SIG-M5 treated with dmso at 0.1 percent for 504 hours (cell line): ENCODE measurements at regions not wholly inside any gene's neighbourhood (a gene's known extent, or its start where the extent isn't known, plus 50 kb on each side); places are given as distances from the start of the nearest gene placed in this dataset.
"Not testable (repeated sequence)": the region's sequence is repeated elsewhere in the genome, so short reads cannot be mapped to it uniquely, and the experiment has no call there.

Experiments used
- DNase-seq: peaks from one replicate; lab custom pipeline; 2025; ENCODE audit not compliant: unreplicated experiment; lab: John Stamatoyannopoulos, UW

GRCh38 chr10:125605167-125605566 lies 77.8 kb downstream of the TEX36 start:
- DNase-seq, result no peak

DNA sequence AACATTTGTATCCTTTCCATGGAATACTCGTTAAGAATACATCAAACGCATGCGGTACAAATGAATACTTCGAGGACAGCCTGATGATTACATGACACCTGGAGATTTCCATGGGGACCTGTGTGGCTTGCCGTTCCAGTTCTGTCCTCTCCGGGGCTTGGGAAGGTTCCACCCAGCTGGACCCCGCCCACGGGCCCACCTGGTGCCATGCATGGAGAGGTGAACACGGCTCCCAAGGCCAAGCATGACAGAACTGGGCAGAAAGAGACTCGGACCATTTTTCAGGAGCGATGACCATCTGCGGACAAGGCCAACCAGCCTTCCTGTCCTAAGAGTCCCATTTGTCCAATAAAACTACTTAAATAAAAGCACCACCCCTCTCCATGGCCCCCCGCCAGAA lies 80.1 kb downstream of the TEX36 start:
- no peak for DNase-seq

DNA sequence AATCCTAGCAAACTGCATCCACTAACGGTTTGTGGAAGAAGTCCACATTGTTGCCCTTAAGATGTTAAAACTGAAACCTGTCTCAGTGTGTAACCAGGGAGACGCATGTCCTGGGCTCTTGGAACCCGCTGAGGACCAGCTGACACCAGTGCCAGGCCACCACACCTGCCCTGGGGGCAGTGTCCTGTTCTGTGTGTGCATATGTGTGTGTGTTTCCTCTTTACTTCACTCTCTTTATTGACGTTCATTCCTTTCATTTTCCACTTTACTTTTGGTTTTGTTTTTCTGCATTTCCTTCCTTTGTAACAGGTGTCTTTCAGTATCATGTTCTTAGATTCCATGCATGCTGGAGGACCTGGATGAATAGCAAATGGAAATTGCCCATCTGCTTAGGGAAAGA lies 83.8 kb downstream of the TEX36 start:
- no peak for DNase-seq

DNA sequence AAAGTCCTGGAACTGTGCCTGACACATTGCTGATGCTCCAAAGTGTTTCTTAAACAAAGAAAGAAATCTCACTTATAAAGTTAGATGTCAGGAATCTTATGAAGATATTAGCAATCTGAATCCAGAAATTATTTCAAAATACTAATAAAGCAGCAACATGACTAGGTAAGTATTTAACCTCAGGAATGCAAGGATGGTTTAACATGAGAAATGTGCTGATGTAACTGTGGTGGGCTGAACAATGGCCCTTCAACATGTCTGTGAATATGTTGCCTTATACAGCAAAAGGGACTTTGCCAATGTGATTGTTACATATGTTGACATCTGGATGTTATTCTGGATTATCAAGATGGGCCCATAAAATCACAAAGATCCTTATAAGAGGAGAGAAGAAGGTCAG lies 87.1 kb downstream of the TEX36 start:
- no peak for DNase-seq

DNA sequence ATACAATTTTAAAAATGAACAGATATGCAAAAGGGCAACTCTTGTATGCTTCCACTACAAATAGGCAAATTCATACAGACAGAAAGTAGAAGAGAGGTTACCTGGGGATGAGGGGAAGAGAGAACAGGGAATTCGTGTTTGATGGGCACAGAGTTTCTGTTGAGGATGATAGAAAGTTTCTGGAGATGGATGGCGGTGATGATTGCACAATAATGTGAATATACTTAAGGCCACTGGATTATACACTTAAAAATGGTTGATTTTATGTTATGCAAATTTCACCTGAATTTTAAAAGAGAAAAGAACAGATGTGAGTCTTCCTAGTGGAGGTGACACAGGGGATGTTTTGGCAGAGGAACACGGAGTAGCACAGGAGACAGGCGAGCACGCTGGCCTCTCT lies 89.3 kb downstream of the TEX36 start:
- no peak for DNase-seq

GRCh38 chr10:125592897-125593296 lies 90.1 kb downstream of the TEX36 start:
- DNase-seq, result no peak

DNA sequence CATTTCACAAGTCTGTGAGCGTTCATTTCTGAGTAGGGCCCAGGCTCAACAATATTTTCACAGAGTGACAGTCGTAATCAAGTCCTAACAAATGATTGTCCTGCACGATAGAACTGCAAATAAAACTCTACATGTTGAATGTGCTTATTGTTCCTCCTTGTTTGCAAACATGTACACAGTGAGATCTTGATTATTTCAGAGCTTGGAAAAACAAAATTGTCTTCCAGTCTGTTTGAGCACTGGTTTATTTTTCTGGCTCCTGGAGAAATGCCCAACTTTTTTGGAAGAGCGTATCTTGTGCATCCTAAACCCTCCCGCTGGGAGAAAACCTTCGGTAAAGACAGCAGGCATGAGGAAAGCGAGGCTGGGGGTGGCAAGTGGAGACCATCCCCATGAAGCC lies 91.1 kb downstream of the TEX36 start:
- no peak for DNase-seq

DNA sequence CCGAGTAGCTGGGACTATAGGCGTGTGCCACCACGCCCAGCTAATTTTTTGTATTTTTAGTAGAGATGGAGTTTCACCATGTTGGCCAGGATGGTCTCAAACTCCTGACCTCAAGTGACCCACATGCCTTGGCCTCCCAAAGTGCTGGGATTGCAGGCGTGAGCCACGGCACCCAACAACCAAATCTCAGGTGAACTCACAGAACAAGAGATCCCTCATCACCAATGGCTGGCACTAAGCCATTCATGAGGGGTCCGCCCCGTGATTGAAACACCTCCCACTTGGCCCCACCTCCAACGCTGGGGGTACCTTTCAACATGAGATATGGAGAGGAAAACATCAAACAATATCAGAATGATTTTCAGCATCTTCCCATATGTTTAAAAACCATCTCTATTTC lies 94.2 kb downstream of the TEX36 start:
- DNase-seq, result not testable (repeated sequence)

DNA sequence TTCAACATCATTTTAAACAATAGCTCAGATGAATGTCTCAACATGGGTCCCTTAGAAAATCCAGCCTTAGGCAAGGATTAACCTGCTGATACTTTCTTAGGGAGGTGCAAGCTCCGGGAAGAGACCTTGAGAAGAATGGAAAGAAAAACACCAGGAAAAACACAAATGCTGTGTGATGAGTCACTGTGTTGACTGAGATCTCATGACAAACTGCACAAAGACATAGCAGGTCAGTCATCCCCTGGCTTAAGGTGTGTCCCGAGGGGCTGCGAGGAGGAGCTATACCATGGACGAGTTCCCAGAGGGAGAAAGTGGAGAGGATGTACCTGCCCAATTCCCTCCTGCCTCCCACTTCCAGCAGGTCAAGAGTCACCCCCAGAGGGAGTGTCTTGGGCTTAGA lies 98.0 kb downstream of the TEX36 start:
- DNase-seq, result no peak

GRCh38 chr10:125578658-125579315 lies 104.2 kb downstream of the TEX36 start:
- DNase-seq, result no peak

DNA sequence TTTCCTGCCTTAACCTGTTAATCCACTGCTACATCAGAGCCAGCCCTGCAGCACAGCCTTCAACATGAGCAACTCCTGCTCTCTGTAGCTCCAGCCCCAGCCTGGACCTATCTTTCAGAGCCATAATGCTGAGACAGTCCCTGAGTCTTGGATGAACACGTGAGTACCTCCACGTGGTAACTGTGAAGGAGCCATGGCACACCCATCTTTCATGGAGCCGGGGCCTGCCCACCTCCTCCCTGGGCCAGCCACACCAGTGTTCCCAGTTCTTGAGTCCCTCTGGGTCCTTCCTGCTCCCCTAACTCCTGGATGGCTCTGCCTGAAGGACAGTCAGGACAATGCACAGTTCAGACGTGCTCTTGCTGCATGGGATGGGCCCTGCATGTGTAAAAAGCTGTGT lies 107.1 kb downstream of the TEX36 start:
- DNase-seq, result no peak

- no peak for DNase-seq
Measured at GRCh38 chr10:125568156-125568555, 114.8 kb downstream of the TEX36 start.

GRCh38 chr10:125567529-125567928 lies 115.4 kb downstream of the TEX36 start:
- DNase-seq, result no peak

DNA sequence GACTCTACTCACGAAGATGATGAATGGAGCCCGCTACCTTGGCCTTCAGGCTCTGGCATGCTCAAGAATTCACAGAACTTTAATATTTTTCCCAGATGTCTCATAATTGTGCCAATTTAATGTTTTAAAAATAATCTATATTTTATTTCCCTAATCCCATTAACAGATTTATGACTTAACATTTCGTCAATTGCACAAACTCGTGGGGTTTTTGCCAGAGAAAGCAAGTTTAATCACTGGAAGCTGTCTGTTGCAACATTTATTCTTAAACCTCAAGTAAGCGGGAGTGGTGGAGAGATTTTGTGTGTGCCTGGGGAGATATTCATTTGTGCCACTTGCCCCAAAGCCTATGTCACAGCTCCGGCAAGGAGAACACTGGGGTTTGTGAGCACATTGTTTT lies 117.9 kb downstream of the TEX36 start:
- no peak for DNase-seq

DNA sequence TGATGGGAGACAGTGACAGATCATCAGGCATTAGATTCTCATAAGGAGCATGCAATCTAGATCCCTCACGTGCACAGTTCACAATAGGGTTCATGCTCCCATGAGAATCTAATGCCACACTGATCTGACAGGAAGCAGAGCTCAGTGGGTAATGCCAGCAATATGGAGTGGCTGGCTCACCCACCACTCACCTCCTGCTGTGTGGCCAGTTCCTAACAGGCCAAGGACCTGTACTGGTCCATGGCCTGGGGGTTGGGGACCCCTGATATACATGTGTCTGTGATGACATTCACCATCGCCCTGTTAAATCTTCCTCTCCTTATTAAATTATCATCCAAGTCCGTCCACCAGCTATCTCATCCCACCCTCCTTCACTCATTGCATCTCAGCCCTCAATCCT lies 118.4 kb downstream of the TEX36 start:
- no peak for DNase-seq

DNA sequence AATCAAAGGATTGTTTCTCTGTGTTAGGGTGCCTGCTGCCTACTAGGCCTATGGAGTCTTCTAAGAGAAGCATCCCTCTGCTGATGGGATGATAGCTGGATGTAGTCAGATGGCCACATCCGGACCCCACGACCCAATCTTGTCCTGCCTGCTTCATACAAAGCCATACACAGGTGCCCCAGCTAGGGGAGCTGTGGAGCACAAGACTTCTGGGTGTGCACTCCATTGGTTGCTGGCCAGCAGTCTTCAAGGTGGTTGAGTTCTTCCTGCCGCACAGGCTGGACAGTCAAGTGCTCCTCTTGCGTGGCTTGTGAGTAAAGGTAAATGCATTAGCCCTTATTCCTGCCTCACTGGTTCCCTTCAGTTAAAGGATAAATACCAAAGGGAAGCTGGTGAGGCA lies 120.2 kb downstream of the TEX36 start:
- DNase-seq, result no peak

DNA sequence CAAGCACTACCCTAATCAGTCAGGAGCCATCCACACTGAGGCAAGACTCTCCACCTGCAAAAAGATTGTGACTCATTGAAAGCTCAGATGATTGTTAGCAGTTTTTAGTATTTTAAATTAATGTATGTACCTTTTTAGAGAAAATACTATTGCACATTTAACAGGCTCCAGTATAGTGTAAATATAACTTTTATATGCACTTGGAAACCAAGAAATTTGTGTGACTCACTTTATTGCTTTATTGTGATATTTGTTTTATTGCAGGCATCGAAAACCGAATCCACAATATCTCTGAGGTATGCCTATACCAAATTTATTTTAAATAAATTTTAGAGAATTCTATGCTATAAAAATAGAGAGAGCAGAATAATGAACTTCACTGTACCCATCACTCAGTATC lies 122.0 kb downstream of the TEX36 start:
- no peak for DNase-seq

GRCh38 chr10:125559210-125559609 lies 123.8 kb downstream of the TEX36 start:
- no peak for DNase-seq

GRCh38 chr10:125557801-125558505 lies 125.0 kb downstream of the TEX36 start:
- no peak for DNase-seq

GRCh38 chr10:125557311-125557710 lies 125.7 kb downstream of the TEX36 start:
- no peak for DNase-seq

DNA sequence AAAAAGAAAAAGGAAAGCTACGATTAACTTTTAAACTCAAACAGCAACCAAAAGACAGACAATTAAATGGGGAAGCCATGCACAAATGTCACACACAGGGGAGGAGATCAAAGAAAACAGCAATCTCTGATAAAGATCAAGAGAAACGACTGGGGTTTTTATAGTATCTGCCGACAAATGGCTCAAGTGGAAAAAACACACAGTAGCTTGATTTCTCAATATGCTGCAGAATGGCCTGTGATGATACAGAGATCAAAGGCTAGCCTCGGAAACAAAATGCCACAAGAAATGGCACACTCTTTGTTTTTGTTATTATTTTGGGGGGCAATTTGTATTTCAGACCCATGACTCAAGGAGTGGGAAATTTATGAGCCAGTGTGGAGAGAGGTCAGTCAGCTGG lies 126.1 kb downstream of the TEX36 start:
- no peak for DNase-seq

DNA sequence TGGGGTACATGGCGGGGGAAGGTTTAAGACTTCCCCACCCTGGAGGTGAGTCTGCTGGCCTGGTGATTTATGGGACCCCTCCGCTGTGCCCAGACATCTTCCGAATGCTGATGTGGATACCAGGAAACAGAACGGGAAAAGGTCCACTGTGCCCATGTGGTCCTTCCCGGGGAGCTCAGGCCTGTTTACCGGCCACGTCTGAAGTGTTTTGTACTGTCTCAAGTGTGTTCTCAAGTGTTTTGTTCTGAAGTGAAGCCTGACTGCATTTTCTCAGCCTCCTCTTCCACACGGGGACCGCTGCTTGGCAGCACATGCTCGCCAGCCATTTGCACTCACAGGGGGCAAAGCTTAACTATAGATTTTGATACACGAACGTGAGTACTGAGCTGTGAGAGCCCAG lies 127.2 kb downstream of the TEX36 start:
- DNase-seq, result no peak

GRCh38 chr10:125555267-125555666 lies 127.7 kb downstream of the TEX36 start:
- DNase-seq, result no peak
